B cell (primary cell): ENCODE measurements at regions not wholly inside any gene's neighbourhood (a gene's known extent, or its start where the extent isn't known, plus 50 kb on each side); places are given as distances from the start of the nearest gene placed in this dataset.
"Not testable (repeated sequence)": the region's sequence is repeated elsewhere in the genome, so short reads cannot be mapped to it uniquely, and the experiment has no call there.

Source experiments
- ATAC-seq: fragments of 200-7000 bp; cut with Tn5 transposase; one replicate; pipeline ENCODE4 v1.10.0; 2021; ENCODE audit warnings: low read depth, mild to moderate bottlenecking, moderate number of reproducible peaks, moderate library complexity
- CTCF ChIA-PET: fragments of 350-600 bp; sonication (Branson Sonifier 250); formaldehyde crosslinking; loops from one replicate; lab custom pipeline; 2021; ENCODE audit warnings: antibody characterized with exemption, inconsistent platforms; lab: Charles Lee
- POLR2A ChIA-PET: fragments of 350-600 bp; sonication (Branson Sonifier 250); formaldehyde crosslinking; loops from one replicate; lab custom pipeline; 2021; ENCODE audit warnings: antibody characterized with exemption; lab: Charles Lee
- DNase-seq: peaks from one replicate; pipeline ENCODE4 v3.0.0; 2013
- H2AFZ ChIP-seq: 2 replicates; pipeline ENCODE4 v1.6.1; 2012; ENCODE audit warnings: mild to moderate bottlenecking, low read depth, low read length; ENCODE audit not compliant: insufficient read depth, poor library complexity, severe bottlenecking
- H3K27ac ChIP-seq, 2 donors: 1 replicate in 1 of 2; 2 replicates in 1 of 2; pipeline ENCODE4 v1.5.1; 2012 to 2013; ENCODE audit warnings: low read length in 2 of 2, mild to moderate bottlenecking in 2 of 2, moderate library complexity in 1 of 2
- H3K27me3 ChIP-seq, 4 experiments: fragments of 200-600 bp in 1 of 4; sonication (generic) in 1 of 4; replicated peaks in 1 of 4; 1 replicate in 2 of 4; 2 replicates in 2 of 4; pipeline versions ENCODE4 v1.6.1 to v1.7.0; 2013 to 2016; ENCODE audit warnings: low read length in 3 of 4, mild to moderate bottlenecking in 2 of 4, mixed read lengths in 1 of 4, moderate library complexity in 1 of 4; ENCODE audit not compliant: insufficient read depth in 4 of 4, control insufficient read depth in 3 of 4; ENCODE audit errors: control extremely low read depth in 1 of 4
- H3K36me3 ChIP-seq, 2 experiments: replicated peaks in 1 of 2; 1 replicate in 1 of 2; 2 replicates in 1 of 2; pipeline versions ENCODE4 v1.6.1 to v1.7.1; 2013; ENCODE audit warnings: low read length in 1 of 2; ENCODE audit not compliant: insufficient read depth in 2 of 2, control insufficient read depth in 1 of 2; ENCODE audit errors: control extremely low read depth in 1 of 2, extremely low read depth in 1 of 2
- H3K4me1 ChIP-seq, 2 donors: fragments of 200-600 bp in 1 of 2; sonication (generic) in 1 of 2; 1 replicate in 1 of 2; 2 replicates in 1 of 2; pipeline versions ENCODE4 v1.5.1 to v1.6.1; 2013 to 2017; ENCODE audit warnings: low read length in 2 of 2; ENCODE audit not compliant: control insufficient read depth in 2 of 2, insufficient read depth in 2 of 2
- H3K4me2 ChIP-seq: replicated peaks from 2 replicates; pipeline ENCODE3; 2012; ENCODE audit warnings: mild to moderate bottlenecking, low read depth, low read length; ENCODE audit not compliant: poor library complexity, severe bottlenecking
- H3K4me3 ChIP-seq, 5 experiments: fragments of 200-600 bp in 1 of 5; sonication (generic) in 1 of 5; 1 replicate in 3 of 5; 2 replicates in 2 of 5; pipeline versions ENCODE4 v1.5.1 to v1.7.0; 2011 to 2016; ENCODE audit warnings: low read length in 4 of 5, mild to moderate bottlenecking in 4 of 5, low read depth in 2 of 5, control low read depth in 1 of 5, moderate library complexity in 1 of 5; ENCODE audit not compliant: insufficient read depth in 1 of 5; ENCODE audit errors: control extremely low read depth in 1 of 5, extremely low read depth in 1 of 5
- H3K79me2 ChIP-seq: fragments of 200-600 bp; sonication (generic); one replicate; pipeline ENCODE4 v1.6.0; 2016; ENCODE audit warnings: low read length; ENCODE audit not compliant: control insufficient read depth, insufficient read depth
- H3K9ac ChIP-seq: fragments of 200-600 bp; sonication (generic); 2 replicates; pipeline ENCODE4 v1.6.1; 2017; ENCODE audit warnings: mild to moderate bottlenecking, low read length, moderate library complexity
- H3K9me3 ChIP-seq, 3 donors: one replicate each; pipeline versions ENCODE4 v1.6.1 to v1.7.1; 2013; ENCODE audit warnings: low read length in 2 of 3; ENCODE audit not compliant: control insufficient read depth in 2 of 3, insufficient read depth in 1 of 3; ENCODE audit errors: control extremely low read depth in 1 of 3
- H4K20me1 ChIP-seq: 2 replicates; pipeline ENCODE4 v1.6.0; 2012; ENCODE audit warnings: mild to moderate bottlenecking, low read length; ENCODE audit not compliant: insufficient read depth, control insufficient read depth, poor library complexity, severe bottlenecking
- H3K27ac Mint-ChIP-seq: one replicate; pipeline ENCODE4 v1.8.0; 2021; ENCODE audit warnings: mixed read lengths
- H3K27me3 Mint-ChIP-seq: one replicate; pipeline ENCODE4 v1.8.0; 2021; ENCODE audit warnings: mixed read lengths
- H3K4me1 Mint-ChIP-seq: one replicate; pipeline ENCODE4 v1.8.0; 2021; ENCODE audit warnings: mixed read lengths
- H3K4me3 Mint-ChIP-seq: one replicate; pipeline ENCODE4 v1.8.0; 2021; ENCODE audit warnings: mixed read lengths
- H3K9me3 Mint-ChIP-seq: one replicate; pipeline ENCODE4 v1.8.0; 2022; ENCODE audit warnings: mixed read lengths; ENCODE audit not compliant: insufficient read depth
- CTCF ChIP-seq: fragments of 200-600 bp; IDR thresholded peaks from one replicate; pipeline ENCODE4 v1.8.0; 2022; ENCODE audit warnings: antibody characterized with exemption, mild to moderate bottlenecking
- WGBS: methylation state at CpG from one replicate; pipeline ENCODE4 v1.1.5; 2013; ENCODE audit warnings: missing lambda C conversion rate; ENCODE audit not compliant: insufficient coverage; 5-methylcytosine and 5-hydroxymethylcytosine counted together
- intact Hi-C: fragments of 100-400 bp; cut with micrococcal nuclease; formaldehyde crosslinking; loops from one replicate; pipeline ENCODE4 v1.10.0; 2022

GRCh38 chr12:131644481-131644880 is 66.4 kb upstream of the SFSWAP start:
- no peak for TF ChIP-seq CTCF
- H3K27me3 ChIP-seq = no peaks in the 10 kb centered on the region
- peaks cover 15% of the 10 kb centered on the region for H3K27me3 Mint-ChIP-seq
- no peak overlapping the region for H3K27ac Mint-ChIP-seq
- no peaks in the 10 kb centered on the region for H3K9me3 Mint-ChIP-seq
- ChIA-PET CTCF (no interaction called here), POLR2A (no interaction called here)
- H2AFZ ChIP-seq = no peak overlapping the region
- H3K4me3 ChIP-seq = no peak overlapping the region
- no peaks in the 10 kb centered on the region for H3K36me3 ChIP-seq
- no peak for ATAC-seq
- no peak overlapping the region for H3K9ac ChIP-seq
- intact Hi-C loops = loop anchor here (5.0 kb wide), 1 partner anchor 332 kb away; no protein-coding TSS in a partner anchor
- H3K79me2 ChIP-seq = no peaks in the 10 kb centered on the region
- H3K4me3 Mint-ChIP-seq = no peak overlapping the region
- H3K4me1 Mint-ChIP-seq = no peaks in the 10 kb centered on the region
- peaks cover 0 to 10% (median 0%) of the 10 kb centered on the region in 3 donors for H3K9me3 ChIP-seq
- H3K4me1 ChIP-seq = no peaks in the 10 kb centered on the region
- no peaks in the 10 kb centered on the region for H4K20me1 ChIP-seq
- H3K4me2 ChIP-seq = no peak overlapping the region
- no peak for DNase-seq
- H3K27ac ChIP-seq = no peak overlapping the region
- WGBS = 82% methylated on average over 1 of the region's 1 CpG

GRCh38 chr12:131644917-131645316 is 66.0 kb upstream of the SFSWAP start:
- ATAC-seq, H3K4me3 Mint-ChIP-seq, H3K4me1 Mint-ChIP-seq, POLR2A ChIA-PET, DNase-seq, H3K36me3 ChIP-seq, CTCF ChIA-PET, H3K27ac ChIP-seq, H3K4me3 ChIP-seq, H3K4me1 ChIP-seq, H3K4me2 ChIP-seq, H3K27me3 ChIP-seq, H3K27ac Mint-ChIP-seq, H3K9me3 Mint-ChIP-seq, H3K79me2 ChIP-seq, H4K20me1 ChIP-seq, H2AFZ ChIP-seq, H3K9ac ChIP-seq: not testable (repeated sequence)
- intact Hi-C loops = loop anchor here (5.0 kb wide), 1 partner anchor 333 kb away; no protein-coding TSS in a partner anchor
- peaks cover 0 to 10% (median 0%) of the 10 kb centered on the region in 3 donors for H3K9me3 ChIP-seq
- 92% methylated on average over 7 of the region's 9 CpGs for WGBS
- H3K27me3 Mint-ChIP-seq = peaks cover 15% of the 10 kb centered on the region

- H3K27ac Mint-ChIP-seq, H3K4me1 ChIP-seq, ATAC-seq, H3K9ac ChIP-seq, H3K4me1 Mint-ChIP-seq, intact Hi-C loops, H3K4me2 ChIP-seq, H3K4me3 ChIP-seq, H3K9me3 Mint-ChIP-seq, H3K27me3 ChIP-seq, DNase-seq, H3K4me3 Mint-ChIP-seq, POLR2A ChIA-PET, H3K36me3 ChIP-seq, H3K27ac ChIP-seq, H2AFZ ChIP-seq, CTCF ChIA-PET, H3K79me2 ChIP-seq, H4K20me1 ChIP-seq: not testable (repeated sequence)
- 67% methylated on average over 4 of the region's 13 CpGs for WGBS
- H3K9me3 ChIP-seq = peaks cover 0 to 10% (median 0%) of the 10 kb centered on the region in 3 donors
- peaks cover 12% of the 10 kb centered on the region for H3K27me3 Mint-ChIP-seq
Measured at GRCh38 chr12:131645557-131645956, 65.3 kb upstream of the SFSWAP start.
